Heart right ventricle (tissue), 16 donors: ENCODE measurements at regions not wholly inside any gene's neighbourhood (a gene's known extent, or its start where the extent isn't known, plus 50 kb on each side); places are given as distances from the start of the nearest gene placed in this dataset.

Experiments
- ATAC-seq, 8 donors: fragments of 200-7000 bp; cut with Tn5 transposase; one replicate each; pipeline ENCODE4 v1.9.1; 2020; ENCODE audit warnings: mild to moderate bottlenecking in 8 of 8, moderate library complexity in 8 of 8, moderate number of reproducible peaks in 1 of 8
- DNase-seq, 2 donors: peaks; one replicate each; pipeline ENCODE4 v3.0.0-alpha.2; 2020
- H3K27ac ChIP-seq, 10 donors: fragments of 200-600 bp; sonication (generic) in 2 of 10; one replicate each; pipeline versions ENCODE4 v1.5.0 to v1.8.0; 2020 to 2022; ENCODE audit warnings: mild to moderate bottlenecking in 3 of 10
- H3K27me3 ChIP-seq, 7 donors: fragments of 200-600 bp; one replicate each; pipeline ENCODE4 v1.8.0; 2021 to 2022; ENCODE audit warnings: mild to moderate bottlenecking in 2 of 7
- H3K36me3 ChIP-seq, 9 donors: fragments of 200-600 bp; sonication (generic) in 1 of 9; one replicate each; pipeline versions ENCODE4 v1.5.0 to v1.8.0; 2020 to 2022; ENCODE audit warnings: mild to moderate bottlenecking in 2 of 9
- H3K4me1 ChIP-seq, 9 donors: fragments of 200-600 bp; sonication (generic) in 1 of 9; one replicate each; pipeline versions ENCODE4 v1.5.0 to v1.8.0; 2020 to 2022; ENCODE audit warnings: mild to moderate bottlenecking in 4 of 9
- H3K4me3 ChIP-seq, 10 donors: fragments of 200-600 bp; sonication (generic) in 2 of 10; one replicate each; pipeline versions ENCODE4 v1.5.0 to v1.8.0; 2020 to 2022; ENCODE audit warnings: mild to moderate bottlenecking in 7 of 10, moderate library complexity in 2 of 10
- H3K9me3 ChIP-seq, 11 donors: fragments of 200-600 bp in 10 of 11; sonication (generic) in 2 of 11; one replicate each; pipeline versions ENCODE4 v1.5.0 to v1.8.0; 2013 to 2022; ENCODE audit warnings: mild to moderate bottlenecking in 2 of 11, control low read depth in 1 of 11, moderate library complexity in 1 of 11
- WGBS, 2 donors: extraction: QIAGEN DNeasy Blood & Tissue Kit; methylation state at CpG; one replicate each; pipeline ENCODE4 v1.1.7; 2013; ENCODE audit warnings: inconsistent platforms in 1 of 2; 5-methylcytosine and 5-hydroxymethylcytosine counted together
- intact Hi-C, 10 donors: fragments of 100-400 bp; cut with DNase I; formaldehyde crosslinking; loops; one replicate each; pipeline versions ENCODE4 v1.11.1 to v1.14.2; 2022
- TF ChIP-seq, protein P1 (sequence below), 9 donors: fragments of 200-600 bp; sonication (generic) in 2 of 9; IDR thresholded peaks; one replicate each; pipeline versions ENCODE4 v1.5.0 to v1.8.0; 2021 to 2022; ENCODE audit warnings: antibody characterized with exemption in 9 of 9, mild to moderate bottlenecking in 5 of 9, moderate library complexity in 1 of 9
- donor health status: Arrhythmogenic right ventricular cardiomyopathy.
- donor health status: ischemic (EF 13 %, LVEDD 7.1; RV severe dilation, severe dysfunction).
- donor health status: healthy with polysubstance abuse.
- donor health status: DM: no; HTN: yes; CAD: no.
- donor health status: DM: no; HTN: no; CAD: no.
- donor health status: ischemic (EF 25% LVEDD 6.9; RV normal size, moderate dysfunction).
- donor health status: ischemic (EF 25% LVEDD 5.7; RV mildly dilated, moderate dysfunction).
- donor health status: healthy.
- donor health status: DM: yes; HTN: yes; CAD: no.
- donor health status: Ischemic cardiomyopathy.
- donor health status: ischemic (EF 35%, LVEDD 5.7; RV mildly dilated, moderate dysfunction).
- donor health status: nonischemic (EF 11% LVEDD 7.7; RV severe dilation, severe dysfunction).
- donor health status: DM: yes; HTN: yes; CAD: no.
- donor health status: PGD.
- donor health status: ischemic (EF 29% LVEDD 5.4; RV normal size, mild dysfunction).
- donor health status: nonischemic (EF 23%, LVEDD 6.1; RV moderate dilation, normal function).

DNA sequence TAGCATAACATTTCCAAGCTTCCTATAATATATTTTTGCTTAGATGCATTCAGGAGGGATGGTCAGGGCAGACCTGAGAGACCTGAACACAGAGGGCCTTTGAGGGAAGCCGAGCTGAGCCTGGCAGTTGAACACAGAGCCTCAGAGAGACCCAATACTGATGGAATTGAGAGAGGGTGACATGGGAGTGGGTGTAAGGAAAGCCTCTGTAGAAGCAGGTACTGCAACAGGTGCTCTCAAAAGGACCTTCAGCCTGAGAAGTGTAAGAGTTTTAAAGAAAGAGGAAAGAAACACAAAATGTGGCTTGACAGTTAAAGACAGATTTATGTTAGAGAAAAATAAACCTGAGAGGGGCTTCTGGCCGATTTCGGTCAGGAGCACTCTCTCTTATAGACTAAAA, 73.9 kb upstream of the PGBD5 start:
- H3K36me3 ChIP-seq: no peaks in the 10 kb centered on the region

DNA sequence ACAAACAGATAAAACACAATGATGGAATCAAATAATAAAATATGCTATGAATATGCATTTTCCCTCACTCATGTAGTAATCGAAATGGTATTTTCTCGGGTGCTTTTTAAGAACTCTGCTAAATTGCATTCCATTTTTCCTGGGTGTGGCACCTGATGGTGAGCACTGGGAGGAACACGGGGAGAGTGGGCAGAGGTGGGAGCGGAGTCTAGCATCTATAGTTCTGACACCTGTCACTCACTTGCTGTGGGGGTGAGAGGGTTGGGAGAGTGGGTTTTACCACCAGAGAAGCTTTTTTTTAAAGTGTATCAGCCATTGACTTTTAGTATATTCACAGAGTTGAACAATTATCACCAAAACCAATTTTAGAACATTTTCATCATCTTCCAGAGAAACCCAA, 73.4 kb upstream of the PGBD5 start:
- 90% methylated on average over 4 of the region's 4 CpGs for WGBS, 2 donors
- ATAC-seq: no peak

More for the DNA sequence above, 73.9 kb upstream of the PGBD5 start:
- Histone ChIP-seq H3K27ac (no peak overlapping the region), H3K4me3 (no peak overlapping the region), H3K9me3 (peaks cover 0 to 5% (median 0%) of the 10 kb centered on the region in 11 donors), H3K4me1 (no peaks in the 10 kb centered on the region), H3K27me3 (peaks cover 0 to 7% (median 0%) of the 10 kb centered on the region in 7 donors)
- ATAC-seq (no peak), DNase-seq (no peak)
- TF ChIP-seq, protein P1, sequence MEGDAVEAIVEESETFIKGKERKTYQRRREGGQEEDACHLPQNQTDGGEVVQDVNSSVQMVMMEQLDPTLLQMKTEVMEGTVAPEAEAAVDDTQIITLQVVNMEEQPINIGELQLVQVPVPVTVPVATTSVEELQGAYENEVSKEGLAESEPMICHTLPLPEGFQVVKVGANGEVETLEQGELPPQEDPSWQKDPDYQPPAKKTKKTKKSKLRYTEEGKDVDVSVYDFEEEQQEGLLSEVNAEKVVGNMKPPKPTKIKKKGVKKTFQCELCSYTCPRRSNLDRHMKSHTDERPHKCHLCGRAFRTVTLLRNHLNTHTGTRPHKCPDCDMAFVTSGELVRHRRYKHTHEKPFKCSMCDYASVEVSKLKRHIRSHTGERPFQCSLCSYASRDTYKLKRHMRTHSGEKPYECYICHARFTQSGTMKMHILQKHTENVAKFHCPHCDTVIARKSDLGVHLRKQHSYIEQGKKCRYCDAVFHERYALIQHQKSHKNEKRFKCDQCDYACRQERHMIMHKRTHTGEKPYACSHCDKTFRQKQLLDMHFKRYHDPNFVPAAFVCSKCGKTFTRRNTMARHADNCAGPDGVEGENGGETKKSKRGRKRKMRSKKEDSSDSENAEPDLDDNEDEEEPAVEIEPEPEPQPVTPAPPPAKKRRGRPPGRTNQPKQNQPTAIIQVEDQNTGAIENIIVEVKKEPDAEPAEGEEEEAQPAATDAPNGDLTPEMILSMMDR (IDR thresholded peaks at IDR 0.05): no peak
- WGBS, 2 donors: 77 to 83% methylated on average over 3 of the region's 3 CpGs
- intact Hi-C loops: no loop called here

DNA sequence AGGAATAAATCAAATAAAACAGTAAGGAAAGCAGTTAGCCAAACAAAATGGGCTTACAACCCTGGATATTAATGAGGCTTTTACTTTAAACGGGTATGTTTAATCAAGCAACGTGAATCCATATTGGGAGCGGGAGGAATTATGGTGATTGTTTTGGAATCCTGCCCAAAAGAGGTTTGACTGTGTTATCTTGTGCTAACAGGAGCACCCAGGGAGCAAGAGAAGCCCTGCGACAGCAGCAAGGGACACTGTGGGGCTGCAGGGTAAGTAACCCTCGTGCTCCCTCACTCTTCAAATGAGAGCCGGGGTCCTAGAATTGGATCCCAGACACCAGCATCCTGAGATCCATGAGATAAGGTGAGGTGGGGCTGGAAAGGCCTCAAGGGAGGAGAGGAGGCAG, 72.6 kb upstream of the PGBD5 start:
- ATAC-seq (no peak), DNase-seq (no peak)
- H3K27ac ChIP-seq: no peak overlapping the region
- H3K4me3 ChIP-seq: no peak overlapping the region
- WGBS, 2 donors: 63 to 65% methylated on average over 6 of the region's 6 CpGs
- intact Hi-C loops: no loop called here
- peaks cover 0 to 5% (median 0%) of the 10 kb centered on the region in 11 donors for H3K9me3 ChIP-seq
- TF ChIP-seq, protein P1 (IDR thresholded peaks at IDR 0.05): no peak
- peaks cover 0 to 2% (median 0%) of the 10 kb centered on the region in 9 donors for H3K4me1 ChIP-seq
- no peaks in the 10 kb centered on the region for H3K36me3 ChIP-seq
- peaks cover 0 to 7% (median 0%) of the 10 kb centered on the region in 7 donors for H3K27me3 ChIP-seq

More for the DNA sequence above, 73.4 kb upstream of the PGBD5 start:
- Histone ChIP-seq H3K4me3 (no peak overlapping the region), H3K27me3 (peaks cover 0 to 7% (median 0%) of the 10 kb centered on the region in 7 donors), H3K4me1 (no peaks in the 10 kb centered on the region), H3K9me3 (peaks cover 0 to 5% (median 0%) of the 10 kb centered on the region in 11 donors), H3K36me3 (no peaks in the 10 kb centered on the region), H3K27ac (no peak overlapping the region)
- DNase-seq: no peak
- TF ChIP-seq, protein P1 (IDR thresholded peaks at IDR 0.05): no peak
- intact Hi-C loops: no loop called here

DNA sequence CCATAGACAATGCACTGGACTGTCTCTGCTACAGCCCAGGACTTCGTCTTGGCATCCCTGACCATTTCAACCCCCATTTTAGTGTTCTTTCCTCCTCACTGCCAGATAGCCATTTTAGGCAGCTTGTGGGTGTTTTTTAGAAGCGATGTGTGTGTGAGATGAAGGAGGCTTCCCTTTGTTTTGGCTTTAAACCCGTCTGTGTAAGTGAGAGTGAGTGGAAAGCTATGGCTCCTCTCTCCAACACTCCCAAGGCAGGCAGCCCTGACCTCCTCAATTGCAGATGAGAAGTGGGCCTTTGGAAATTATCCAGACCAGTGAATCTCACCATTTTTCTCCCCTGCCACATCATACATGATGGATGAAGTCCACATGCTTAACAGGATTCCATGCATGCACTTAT, 70.3 kb upstream of the PGBD5 start:
- 63 to 68% methylated on average over 3 of the region's 3 CpGs for WGBS, 2 donors
- H3K9me3 ChIP-seq: peaks cover 0 to 5% (median 0%) of the 10 kb centered on the region in 11 donors
- no peaks in the 10 kb centered on the region for H3K36me3 ChIP-seq
- peaks cover 0 to 7% (median 0%) of the 10 kb centered on the region in 7 donors for H3K27me3 ChIP-seq
- no peak overlapping the region for H3K27ac ChIP-seq
- DNase-seq (no peak), ATAC-seq (no peak)
- intact Hi-C loops: no loop called here
- peak overlapping the region in 1 of 10 donors; percentile 10 for H3K4me3 ChIP-seq
- H3K4me1 ChIP-seq: peaks cover 0 to 4% (median 0%) of the 10 kb centered on the region in 9 donors
- TF ChIP-seq, protein P1 (IDR thresholded peaks at IDR 0.05): no peak
